T-helper 2 cell treated with Interferon-gamma antibody and Interleukin-4, amounts not matched to agents 5 μg/mL and 100 μg/mL, for 36 hours (primary cell): ENCODE measurements at regions not wholly inside any gene's neighbourhood (a gene's known extent, or its start where the extent isn't known, plus 50 kb on each side); places are given as distances from the start of the nearest gene placed in this dataset.

ENCODE experiments used
- DNase-seq: peaks from one replicate; pipeline ENCODE4 v3.0.0; 2021; ENCODE audit warnings: low spot score
- H3K27ac Mint-ChIP-seq: one replicate; pipeline ENCODE4 v1.8.0; 2021; ENCODE audit warnings: mild to moderate bottlenecking, mixed read lengths
- H3K27me3 Mint-ChIP-seq: one replicate; pipeline ENCODE4 v1.8.0; 2021; ENCODE audit warnings: low read depth, mixed read lengths
- H3K36me3 Mint-ChIP-seq: one replicate; pipeline ENCODE4 v1.8.0; 2021; ENCODE audit warnings: low read depth, mixed read lengths
- H3K4me1 Mint-ChIP-seq: one replicate; pipeline ENCODE4 v1.8.0; 2021; ENCODE audit warnings: low read depth, mixed read lengths
- H3K4me3 Mint-ChIP-seq: one replicate; pipeline ENCODE4 v1.8.0; 2022; ENCODE audit warnings: mild to moderate bottlenecking, moderate library complexity, mixed read lengths
- H3K9me3 Mint-ChIP-seq: one replicate; pipeline ENCODE4 v1.8.0; 2021; ENCODE audit warnings: mixed read lengths

- peaks cover 20% of the 10 kb centered on the region for H3K9me3 Mint-ChIP-seq
- peaks cover 4% of the 10 kb centered on the region for H3K4me1 Mint-ChIP-seq
- H3K4me3 Mint-ChIP-seq, result no peak overlapping the region
- peaks cover 3% of the 10 kb centered on the region for H3K27me3 Mint-ChIP-seq
- DNase-seq, result no peak
- H3K36me3 Mint-ChIP-seq, result peaks cover 2% of the 10 kb centered on the region
- no peak overlapping the region for H3K27ac Mint-ChIP-seq
These were observed 160.2 kb upstream of the NCK2 start for GRCh38 chr2:105584435-105585010.

- H3K4me1 Mint-ChIP-seq, result peaks cover 4% of the 10 kb centered on the region
- no peak for DNase-seq
- H3K27me3 Mint-ChIP-seq, result peaks cover 3% of the 10 kb centered on the region
- peaks cover 2% of the 10 kb centered on the region for H3K36me3 Mint-ChIP-seq
- H3K27ac Mint-ChIP-seq, result no peak overlapping the region
- no peak overlapping the region for H3K4me3 Mint-ChIP-seq
- H3K9me3 Mint-ChIP-seq, result peaks cover 10% of the 10 kb centered on the region
These were observed 161.6 kb upstream of the NCK2 start for GRCh38 chr2:105582952-105583660.

DNA sequence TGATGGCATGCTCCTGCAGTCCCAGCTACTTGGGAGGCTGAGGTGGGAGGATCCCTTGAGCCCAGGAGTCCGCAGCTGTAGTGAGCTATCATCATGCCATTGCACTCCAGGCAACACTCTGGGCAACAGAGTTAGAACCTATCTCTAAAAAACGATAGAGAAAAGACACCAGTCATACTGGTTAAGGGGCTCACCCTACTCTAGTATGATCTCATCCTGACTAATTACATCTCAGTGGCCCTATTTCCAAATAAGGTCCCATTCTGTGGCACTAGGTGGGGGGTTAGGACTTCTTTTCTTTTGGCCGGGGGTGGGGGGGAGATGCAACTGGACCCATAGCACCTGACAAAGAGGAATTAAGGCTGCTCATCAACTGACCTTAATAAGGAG lies 163.2 kb upstream of the NCK2 start:
- Mint-ChIP-seq H3K9me3 (no peaks in the 10 kb centered on the region), H3K4me3 (no peak overlapping the region), H3K36me3 (no peaks in the 10 kb centered on the region), H3K27ac (no peak overlapping the region), H3K4me1 (peaks cover 6% of the 10 kb centered on the region), H3K27me3 (peaks cover 3% of the 10 kb centered on the region)
- DNase-seq, result no peak

- peaks cover 3% of the 10 kb centered on the region for H3K27me3 Mint-ChIP-seq
These were observed 163.7 kb upstream of the NCK2 start for GRCh38 chr2:105580870-105581554.

DNA sequence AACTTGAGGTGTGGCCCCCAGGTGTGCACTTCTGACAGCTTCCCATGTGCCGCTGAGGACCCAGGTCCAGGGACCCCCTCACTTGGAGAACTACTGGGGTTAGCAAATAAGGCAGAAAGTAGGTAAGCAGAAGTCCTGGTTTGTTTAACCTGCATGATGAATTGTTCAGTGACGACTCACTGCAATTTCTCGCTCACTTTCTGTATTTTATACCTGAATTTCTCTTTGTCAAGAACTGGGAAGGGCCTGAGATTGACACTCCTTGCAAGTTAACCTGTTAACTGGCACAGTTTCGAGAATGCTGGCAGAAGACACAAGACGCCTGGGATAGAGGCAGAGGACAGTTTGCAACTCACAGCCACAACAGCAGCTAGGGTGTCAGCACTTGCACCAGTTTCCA lies 164.5 kb upstream of the NCK2 start:
- H3K4me3 Mint-ChIP-seq, result no peak overlapping the region
- H3K4me1 Mint-ChIP-seq, result peaks cover 14% of the 10 kb centered on the region
- H3K27ac Mint-ChIP-seq, result no peak overlapping the region
- no peaks in the 10 kb centered on the region for H3K36me3 Mint-ChIP-seq
- peaks cover 8% of the 10 kb centered on the region for H3K27me3 Mint-ChIP-seq
- no peak for DNase-seq
- H3K9me3 Mint-ChIP-seq, result no peaks in the 10 kb centered on the region

More at GRCh38 chr2:105580870-105581554, 163.7 kb upstream of the NCK2 start:
- no peaks in the 10 kb centered on the region for H3K36me3 Mint-ChIP-seq
- H3K4me1 Mint-ChIP-seq, result peaks cover 10% of the 10 kb centered on the region
- H3K4me3 Mint-ChIP-seq, result no peak overlapping the region
- H3K9me3 Mint-ChIP-seq, result no peaks in the 10 kb centered on the region
- no peak overlapping the region for H3K27ac Mint-ChIP-seq
- DNase-seq, result no peak

- peaks cover 14% of the 10 kb centered on the region for H3K4me1 Mint-ChIP-seq
- DNase-seq, result no peak
- no peak overlapping the region for H3K27ac Mint-ChIP-seq
- H3K4me3 Mint-ChIP-seq, result no peak overlapping the region
- peaks cover 7% of the 10 kb centered on the region for H3K27me3 Mint-ChIP-seq
- no peaks in the 10 kb centered on the region for H3K9me3 Mint-ChIP-seq
- H3K36me3 Mint-ChIP-seq, result no peaks in the 10 kb centered on the region
These were observed 166.5 kb upstream of the NCK2 start for GRCh38 chr2:105578166-105578565.

DNA sequence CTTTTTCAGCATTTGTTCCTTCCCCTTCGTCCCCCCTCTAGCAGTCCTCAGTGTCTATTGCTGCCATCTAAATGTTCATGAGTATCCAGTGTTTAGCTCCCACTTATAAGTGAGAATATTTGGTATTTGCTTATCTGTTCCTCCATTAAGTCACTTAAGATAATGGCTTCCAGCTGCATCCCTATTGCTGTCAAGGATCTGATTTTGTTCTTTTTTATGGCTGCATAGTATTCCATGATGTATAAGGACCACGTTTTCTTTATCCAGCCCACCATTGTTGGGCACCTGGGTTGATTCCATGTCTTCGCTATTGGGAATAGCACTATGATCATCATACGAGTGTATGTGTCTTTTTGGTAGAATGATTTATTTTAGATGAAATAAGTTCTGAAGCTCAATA lies 166.9 kb upstream of the NCK2 start:
- H3K9me3 Mint-ChIP-seq, result no peaks in the 10 kb centered on the region
- peaks cover 14% of the 10 kb centered on the region for H3K4me1 Mint-ChIP-seq
- no peak for DNase-seq
- peaks cover 7% of the 10 kb centered on the region for H3K27me3 Mint-ChIP-seq
- no peak overlapping the region for H3K27ac Mint-ChIP-seq
- no peak overlapping the region for H3K4me3 Mint-ChIP-seq
- H3K36me3 Mint-ChIP-seq, result no peaks in the 10 kb centered on the region

DNA sequence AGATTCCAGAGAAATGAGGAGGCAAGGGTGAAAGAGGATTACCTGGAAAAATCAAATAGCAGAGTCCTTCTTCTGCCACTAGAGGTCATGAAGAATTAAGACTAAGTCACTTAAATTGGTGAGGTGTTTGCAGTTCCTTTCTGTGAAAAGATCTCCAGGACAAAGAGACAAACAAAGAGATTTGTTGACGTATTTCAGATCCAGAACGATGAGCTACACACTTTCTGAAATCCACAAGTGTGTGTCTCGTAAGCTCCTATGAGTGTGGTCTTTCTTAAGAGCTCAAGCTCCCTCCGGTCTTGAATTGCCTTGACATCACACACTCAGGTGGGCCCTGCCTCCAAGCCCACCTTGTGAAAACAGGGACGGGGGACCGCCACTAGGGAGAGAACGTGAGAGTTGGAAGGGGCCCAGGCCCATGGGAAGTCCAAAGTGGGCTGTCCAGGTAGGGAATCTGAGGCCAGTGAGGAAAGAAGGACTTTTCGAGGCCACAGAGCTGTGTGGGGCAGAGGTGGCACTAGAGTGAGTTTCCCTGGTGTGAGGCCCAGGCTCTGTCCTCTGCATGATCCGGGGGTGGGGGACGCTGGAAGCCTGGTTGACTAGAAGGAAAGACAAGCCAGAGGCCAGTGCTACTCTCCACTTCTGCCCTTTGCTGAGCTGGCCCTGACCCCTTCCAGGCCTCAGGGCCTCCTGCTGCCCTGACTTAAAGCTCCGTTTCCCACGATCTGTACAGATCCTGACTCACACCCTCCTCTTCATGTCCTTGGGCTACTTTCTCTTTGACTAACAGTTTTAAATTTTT lies 168.1 kb upstream of the NCK2 start:
- Mint-ChIP-seq H3K9me3 (no peaks in the 10 kb centered on the region), H3K4me3 (no peak overlapping the region), H3K27ac (peak overlapping the region; percentile 51)

DNA sequence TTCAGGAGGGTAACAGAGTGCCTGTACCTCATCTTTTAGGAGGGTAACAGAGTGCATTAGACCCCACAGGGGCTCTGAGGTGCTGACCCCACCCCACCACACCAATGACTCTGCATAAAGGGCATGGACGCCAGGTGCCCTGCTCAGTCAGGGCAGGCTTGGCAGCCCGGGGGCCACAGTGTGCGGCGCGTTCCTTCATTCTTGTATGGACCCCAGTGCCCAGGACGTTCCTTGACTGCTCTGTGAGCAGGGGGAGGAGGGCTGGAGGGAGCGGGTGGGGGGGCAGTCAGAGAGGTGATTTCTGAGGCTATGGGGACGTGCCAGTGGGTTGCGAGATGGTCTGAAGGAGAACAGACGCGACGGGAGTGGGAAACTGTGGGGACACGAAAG lies 168.7 kb upstream of the NCK2 start:
- H3K27me3 Mint-ChIP-seq, result peaks cover 7% of the 10 kb centered on the region
- H3K4me1 Mint-ChIP-seq, result peaks cover 14% of the 10 kb centered on the region
- no peak overlapping the region for H3K4me3 Mint-ChIP-seq
- no peak for DNase-seq
- H3K36me3 Mint-ChIP-seq, result no peaks in the 10 kb centered on the region
- no peak overlapping the region for H3K27ac Mint-ChIP-seq
- no peaks in the 10 kb centered on the region for H3K9me3 Mint-ChIP-seq

More for the DNA sequence above, 168.1 kb upstream of the NCK2 start:
- peaks cover 14% of the 10 kb centered on the region for H3K4me1 Mint-ChIP-seq
- peaks cover 7% of the 10 kb centered on the region for H3K27me3 Mint-ChIP-seq
- DNase-seq, result no peak
- H3K36me3 Mint-ChIP-seq, result no peaks in the 10 kb centered on the region

GRCh38 chr2:105575499-105576025 lies 169.2 kb upstream of the NCK2 start:
- peaks cover 14% of the 10 kb centered on the region for H3K4me1 Mint-ChIP-seq
- H3K36me3 Mint-ChIP-seq, result no peaks in the 10 kb centered on the region
- H3K4me3 Mint-ChIP-seq, result no peak overlapping the region
- no peaks in the 10 kb centered on the region for H3K9me3 Mint-ChIP-seq
- H3K27me3 Mint-ChIP-seq, result peaks cover 9% of the 10 kb centered on the region
- H3K27ac Mint-ChIP-seq, result no peak overlapping the region
- no peak for DNase-seq

- H3K27me3 Mint-ChIP-seq, result peaks cover 15% of the 10 kb centered on the region
- no peak overlapping the region for H3K27ac Mint-ChIP-seq
- H3K4me1 Mint-ChIP-seq, result peaks cover 14% of the 10 kb centered on the region
- no peaks in the 10 kb centered on the region for H3K9me3 Mint-ChIP-seq
- no peak for DNase-seq
- H3K4me3 Mint-ChIP-seq, result no peak overlapping the region
- H3K36me3 Mint-ChIP-seq, result no peaks in the 10 kb centered on the region
These were observed 169.8 kb upstream of the NCK2 start for GRCh38 chr2:105574796-105575344.

- Mint-ChIP-seq H3K27ac (no peak overlapping the region), H3K27me3 (peaks cover 15% of the 10 kb centered on the region), H3K36me3 (no peaks in the 10 kb centered on the region), H3K9me3 (no peaks in the 10 kb centered on the region), H3K4me1 (peaks cover 14% of the 10 kb centered on the region), H3K4me3 (no peak overlapping the region)
- no peak for DNase-seq
These were observed 170.6 kb upstream of the NCK2 start for GRCh38 chr2:105573910-105574655.

DNA sequence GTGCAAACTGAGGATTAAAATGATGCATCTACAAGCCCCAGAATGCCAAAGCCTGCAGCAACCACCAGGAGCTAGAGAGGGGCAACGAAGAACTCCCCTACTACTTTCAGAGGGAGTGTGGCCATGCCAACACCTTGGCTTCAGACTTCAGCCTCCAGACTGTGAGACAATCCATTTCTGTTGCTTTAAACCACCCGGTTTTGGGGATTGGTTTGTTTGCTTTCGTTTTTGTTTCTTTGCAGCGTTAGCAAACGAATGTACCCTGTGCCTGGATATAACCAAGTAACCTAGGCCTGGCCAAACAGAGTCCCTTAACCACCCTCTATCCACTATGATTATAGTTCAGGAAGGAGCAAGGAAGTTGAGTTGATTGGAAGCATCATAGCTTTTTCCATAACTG lies 171.2 kb upstream of the NCK2 start:
- Mint-ChIP-seq H3K9me3 (no peaks in the 10 kb centered on the region), H3K4me1 (peaks cover 14% of the 10 kb centered on the region), H3K36me3 (no peaks in the 10 kb centered on the region), H3K27me3 (peaks cover 15% of the 10 kb centered on the region), H3K4me3 (no peak overlapping the region), H3K27ac (no peak overlapping the region)
- no peak for DNase-seq
